ENCODE measurements at regions not wholly inside any gene's neighbourhood (a gene's known extent, or its start where the extent isn't known, plus 50 kb on each side); places are given as distances from the start of the nearest gene placed in this dataset.

GRCh38 chr10:130804778-130805634 is 506.5 kb downstream of the TCERG1L start:
- TF ChIP-seq CTCF (conservative IDR thresholded peaks at IDR 0.05; ENCODE audit: low read depth, low read length) = no peak
- TF ChIP-seq BHLHE40 (IDR thresholded peaks at IDR 0.05; ENCODE audit: low read depth, low read length) = no peak
- TF ChIP-seq POLR2A (IDR thresholded peaks at IDR 0.05; ENCODE audit: low read depth, low read length) = no peak
- no peak for TF ChIP-seq CEBPB (IDR thresholded peaks at IDR 0.05; ENCODE audit: low read depth, low read length)
- TF ChIP-seq RFX5 (IDR thresholded peaks at IDR 0.05; ENCODE audit: low read depth, low read length) = no peak
- no peak for TF ChIP-seq MAZ (IDR thresholded peaks at IDR 0.05; ENCODE audit: borderline replicate concordance, low read depth, low read length)
- no peak for TF ChIP-seq RAD21 (IDR thresholded peaks at IDR 0.05; ENCODE audit: low read length)
- TF ChIP-seq USF2 (IDR thresholded peaks at IDR 0.05; ENCODE audit: low read depth, low read length) = no peak
- TF ChIP-seq SMC3 (IDR thresholded peaks at IDR 0.05; ENCODE audit: low read depth, low read length) = no peak
- no peak for TF ChIP-seq CHD1 (IDR thresholded peaks at IDR 0.05; ENCODE audit: low read depth, low read length)
- TF ChIP-seq RCOR1 (IDR thresholded peaks at IDR 0.05; ENCODE audit: insufficient replicate concordance, low read length) = no peak
- no peak for TF ChIP-seq ELK1 (IDR thresholded peaks at IDR 0.05; ENCODE audit: borderline replicate concordance, low read depth, low read length)
- TF ChIP-seq FOS (IDR thresholded peaks at IDR 0.05; ENCODE audit: low read depth, low read length) = no peak
- TF ChIP-seq MXI1 (IDR thresholded peaks at IDR 0.05; ENCODE audit: borderline replicate concordance, low read depth, low read length) = no peak
